ENCODE measurements at regions not wholly inside any gene's neighbourhood (a gene's known extent, or its start where the extent isn't known, plus 50 kb on each side); places are given as distances from the start of the nearest gene placed in this dataset.

- Mint-ChIP-seq H3K36me3 (no peaks in the 10 kb centered on the region), H3K9me3 (no peaks in the 10 kb centered on the region), H3K27me3 (ENCODE audit: insufficient read depth, low read depth) (no peaks in the 10 kb centered on the region), H3K4me3 (no peak overlapping the region), H3K4me1 (no peaks in the 10 kb centered on the region), H3K27ac (no peak overlapping the region)
- TF ChIP-seq EZH2 (IDR thresholded peaks at IDR 0.05) (no peak), EZH2phosphoT487 (IDR thresholded peaks at IDR 0.05) (no peak), CTCF (IDR thresholded peaks at IDR 0.05) (no peak)
- Histone ChIP-seq H2AFZ (replicated peaks) (no peak overlapping the region), H4K20me1 (ENCODE audit: low read depth) (no peaks in the 10 kb centered on the region), H3K27me3 (no peaks in the 10 kb centered on the region), H3K36me3 (no peaks in the 10 kb centered on the region), H3K4me1 (no peaks in the 10 kb centered on the region), H3K9me3 (ENCODE audit: low read depth) (no peaks in the 10 kb centered on the region), H3K9ac (no peak overlapping the region), H3K27ac (no peak overlapping the region), H3K4me3 (no peak overlapping the region), H3F3A (ENCODE audit: low read depth) (no peaks in the 10 kb centered on the region), H3K4me2 (no peak overlapping the region), H3K79me2 (ENCODE audit: low read depth) (no peaks in the 10 kb centered on the region)
- no peak for DNase-seq (ENCODE audit: low spot score)
These were observed 382.9 kb upstream of the DPH6 start for GRCh38 chr15:35928847-35929246.

- Mint-ChIP-seq H3K4me3 (no peak overlapping the region), H3K36me3 (no peaks in the 10 kb centered on the region), H3K9me3 (no peaks in the 10 kb centered on the region), H3K27ac (no peak overlapping the region), H3K27me3 (ENCODE audit: insufficient read depth, low read depth) (no peaks in the 10 kb centered on the region), H3K4me1 (no peaks in the 10 kb centered on the region)
- Histone ChIP-seq H3K27me3 (no peaks in the 10 kb centered on the region), H3K36me3 (no peaks in the 10 kb centered on the region), H3K4me3 (no peak overlapping the region), H3K4me1 (no peaks in the 10 kb centered on the region), H4K20me1 (ENCODE audit: low read depth) (no peaks in the 10 kb centered on the region), H3F3A (ENCODE audit: low read depth) (no peaks in the 10 kb centered on the region), H3K9me3 (ENCODE audit: low read depth) (no peaks in the 10 kb centered on the region), H3K9ac (no peak overlapping the region), H3K4me2 (no peak overlapping the region), H3K27ac (no peak overlapping the region), H3K79me2 (ENCODE audit: low read depth) (no peaks in the 10 kb centered on the region), H2AFZ (replicated peaks) (no peak overlapping the region)
- TF ChIP-seq CTCF (IDR thresholded peaks at IDR 0.05) = no peak
- no peak for TF ChIP-seq EZH2 (IDR thresholded peaks at IDR 0.05)
- DNase-seq (ENCODE audit: low spot score) = no peak
These were observed 383.9 kb upstream of the DPH6 start for GRCh38 chr15:35929740-35930444.

- Histone ChIP-seq H3K4me1 (peaks cover 12% of the 10 kb centered on the region), H3K4me2 (no peak overlapping the region), H2AFZ (replicated peaks) (no peak overlapping the region), H3K4me3 (no peak overlapping the region), H3K9me3 (ENCODE audit: low read depth) (no peaks in the 10 kb centered on the region), H3F3A (ENCODE audit: low read depth) (no peaks in the 10 kb centered on the region), H3K27ac (no peak overlapping the region), H3K27me3 (no peaks in the 10 kb centered on the region), H4K20me1 (ENCODE audit: low read depth) (no peaks in the 10 kb centered on the region), H3K36me3 (no peaks in the 10 kb centered on the region), H3K9ac (no peak overlapping the region), H3K79me2 (ENCODE audit: low read depth) (no peaks in the 10 kb centered on the region)
- DNase-seq (ENCODE audit: low spot score) = no peak
- H3K36me3 Mint-ChIP-seq = no peaks in the 10 kb centered on the region
- no peak overlapping the region for H3K27ac Mint-ChIP-seq
- no peaks in the 10 kb centered on the region for H3K27me3 Mint-ChIP-seq (ENCODE audit: insufficient read depth, low read depth)
- no peak for TF ChIP-seq EZH2 (IDR thresholded peaks at IDR 0.05)
- TF ChIP-seq CTCF (IDR thresholded peaks at IDR 0.05) = no peak
- no peak for TF ChIP-seq EZH2phosphoT487 (IDR thresholded peaks at IDR 0.05)
- no peaks in the 10 kb centered on the region for H3K9me3 Mint-ChIP-seq
- peaks cover 5% of the 10 kb centered on the region for H3K4me1 Mint-ChIP-seq
- H3K4me3 Mint-ChIP-seq = no peak overlapping the region
These were observed 385.9 kb upstream of the DPH6 start for GRCh38 chr15:35931799-35932341.

All from neural progenitor cell (in vitro differentiated cells).